Upper lobe of right lung (tissue), 1 donor: ENCODE measurements at regions not wholly inside any gene's neighbourhood (a gene's known extent, or its start where the extent isn't known, plus 50 kb on each side); places are given as distances from the start of the nearest gene placed in this dataset.

Experiments
- ATAC-seq: fragments of 200-7000 bp; cut with Tn5 transposase; one replicate; pipeline ENCODE4 v1.9.1; 2020; ENCODE audit warnings: mild to moderate bottlenecking, moderate library complexity
- DNase-seq: peaks from one replicate; pipeline ENCODE4 v3.0.0-alpha.2; 2020
- H3K27ac ChIP-seq: fragments of 200-600 bp; one replicate; pipeline ENCODE4 v1.8.0; 2022
- H3K27me3 ChIP-seq: fragments of 200-600 bp; one replicate; pipeline ENCODE4 v1.8.0; 2022; ENCODE audit warnings: mild to moderate bottlenecking
- H3K36me3 ChIP-seq: fragments of 200-600 bp; one replicate; pipeline ENCODE4 v1.8.0; 2022
- H3K4me1 ChIP-seq: fragments of 200-600 bp; one replicate; pipeline ENCODE4 v1.8.0; 2022
- H3K4me3 ChIP-seq: fragments of 200-600 bp; one replicate; pipeline ENCODE4 v1.8.0; 2022; ENCODE audit warnings: mild to moderate bottlenecking
- H3K9me3 ChIP-seq: fragments of 200-600 bp; one replicate; pipeline ENCODE4 v1.8.0; 2022
- CTCF ChIP-seq: fragments of 200-600 bp; IDR thresholded peaks from one replicate; pipeline ENCODE4 v1.8.0; 2022; ENCODE audit warnings: antibody characterized with exemption
- intact Hi-C: fragments of 100-400 bp; cut with DNase I; formaldehyde crosslinking; loops from one replicate; pipeline ENCODE4 v1.11.0; 2022
- donor health status: DM: no; HTN: yes; CAD: no; lungs with severe emphysema.

DNA sequence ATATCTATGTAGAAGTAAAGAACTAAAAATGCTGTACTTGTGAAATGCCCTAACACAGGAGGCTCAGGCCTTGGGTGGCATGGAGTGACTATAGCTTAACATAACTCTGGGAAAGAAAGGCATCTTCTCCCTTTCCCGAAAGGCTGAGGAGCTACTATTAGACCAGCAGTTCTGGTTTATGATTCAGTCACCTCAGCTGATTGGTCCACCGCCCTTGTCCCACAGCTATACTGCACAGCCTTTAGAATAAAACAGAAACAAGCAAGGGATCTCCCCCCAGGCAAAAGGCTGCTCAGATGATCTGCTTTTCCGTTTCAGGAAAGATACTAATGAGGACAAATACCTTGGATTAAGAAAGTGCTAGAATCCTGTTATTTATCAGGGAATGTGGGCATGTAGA is 171.3 kb downstream of the SNCA start:
- Histone ChIP-seq H3K4me3 (no peak overlapping the region), H3K36me3 (no peaks in the 10 kb centered on the region)
- ATAC-seq = no peak

GRCh38 chr4:89664521-89664920 is 172.4 kb downstream of the SNCA start:
- Histone ChIP-seq H3K36me3 (no peaks in the 10 kb centered on the region), H3K4me1 (no peaks in the 10 kb centered on the region), H3K27ac (no peak overlapping the region), H3K4me3 (no peak overlapping the region), H3K27me3 (no peaks in the 10 kb centered on the region), H3K9me3 (no peaks in the 10 kb centered on the region)
- DNase-seq (no peak), ATAC-seq (no peak)
- TF ChIP-seq CTCF = no peak
- intact Hi-C loops = no loop called here

More for the DNA sequence above, 171.3 kb downstream of the SNCA start:
- intact Hi-C loops = no loop called here
- Histone ChIP-seq H3K27ac (no peak overlapping the region), H3K4me1 (no peaks in the 10 kb centered on the region), H3K27me3 (no peaks in the 10 kb centered on the region), H3K9me3 (no peaks in the 10 kb centered on the region)
- DNase-seq = no peak
- TF ChIP-seq CTCF = no peak

DNA sequence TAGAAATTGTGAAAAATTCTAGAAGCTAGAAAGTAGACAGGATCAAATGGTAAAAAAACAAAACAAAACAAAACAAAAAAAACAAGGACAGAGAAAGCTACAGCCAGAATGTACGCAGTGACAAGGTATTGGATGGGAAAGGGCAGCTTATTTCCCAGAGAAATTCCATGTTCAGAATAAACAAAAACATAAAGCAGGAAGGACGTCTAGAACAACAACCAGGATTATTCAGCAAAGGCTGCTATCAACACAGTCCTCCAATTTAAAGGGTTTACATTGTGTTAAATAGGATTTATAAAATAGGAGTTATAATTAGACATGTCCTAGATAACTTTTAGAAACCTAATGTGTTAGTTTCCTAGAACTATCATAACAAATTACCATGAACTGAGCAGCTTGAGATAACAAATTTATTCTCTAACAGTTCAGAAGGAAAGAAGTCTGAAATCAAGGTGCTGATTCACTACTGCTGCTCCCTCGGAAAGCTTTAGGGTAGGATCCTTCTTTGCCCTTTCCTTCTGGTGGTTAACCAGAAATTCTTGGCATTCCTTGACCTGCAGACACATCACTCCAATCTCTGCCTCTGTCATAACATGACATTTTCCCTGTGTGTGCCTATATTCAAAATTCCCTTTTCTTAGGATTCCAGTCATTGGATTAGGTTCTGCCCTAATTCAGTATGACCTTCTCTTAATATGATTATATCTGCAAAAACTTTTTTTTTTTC is 175.6 kb downstream of the SNCA start:
- ATAC-seq (no peak), DNase-seq (no peak)
- H3K27me3 ChIP-seq = no peaks in the 10 kb centered on the region
- H3K27ac ChIP-seq = no peak overlapping the region
- no peaks in the 10 kb centered on the region for H3K4me1 ChIP-seq
- no peak for TF ChIP-seq CTCF
- no peaks in the 10 kb centered on the region for H3K9me3 ChIP-seq
- H3K4me3 ChIP-seq = no peak overlapping the region
- intact Hi-C loops = no loop called here
- H3K36me3 ChIP-seq = no peaks in the 10 kb centered on the region

DNA sequence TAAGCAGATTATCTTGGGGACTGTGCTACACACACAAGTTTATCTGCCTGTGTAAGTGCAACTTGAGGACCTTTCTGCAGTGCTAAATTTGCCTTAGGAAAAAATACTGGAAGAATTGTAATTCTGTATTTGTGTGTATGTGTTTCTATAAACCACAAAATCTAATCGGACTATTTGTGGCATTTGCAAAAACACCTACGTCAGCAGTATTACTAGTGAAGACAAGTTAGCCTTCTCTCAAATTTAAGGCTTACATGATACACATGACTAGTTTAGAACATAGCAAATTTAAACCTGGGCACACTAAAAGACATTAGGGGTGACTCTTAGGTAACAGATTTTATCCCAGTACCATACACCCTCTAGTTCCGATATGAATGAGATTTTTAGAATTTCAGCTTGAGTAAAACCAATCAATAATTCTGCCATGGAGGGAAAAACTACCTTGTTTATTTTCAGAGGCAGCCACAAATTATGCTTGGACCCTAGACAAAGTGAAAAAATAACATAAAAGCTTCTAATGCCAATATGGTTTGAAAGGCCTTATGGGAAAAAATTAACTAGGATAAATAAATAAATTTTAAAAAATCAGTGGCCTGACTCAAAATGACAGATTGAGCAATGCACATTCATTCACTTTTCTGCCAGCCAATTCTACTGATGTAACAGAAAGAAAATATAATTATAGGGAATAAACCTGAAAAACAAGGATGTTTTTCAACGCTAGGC is 176.4 kb downstream of the SNCA start:
- Histone ChIP-seq H3K4me3 (no peak overlapping the region), H3K27me3 (no peaks in the 10 kb centered on the region), H3K9me3 (no peaks in the 10 kb centered on the region), H3K36me3 (no peaks in the 10 kb centered on the region), H3K4me1 (no peaks in the 10 kb centered on the region), H3K27ac (no peak overlapping the region)
- ATAC-seq (no peak), DNase-seq (no peak)
- intact Hi-C loops = no loop called here
- TF ChIP-seq CTCF = no peak

GRCh38 chr4:89658701-89659024 is 178.3 kb downstream of the SNCA start:
- no peaks in the 10 kb centered on the region for H3K4me1 ChIP-seq
- intact Hi-C loops = no loop called here
- no peaks in the 10 kb centered on the region for H3K36me3 ChIP-seq
- H3K27ac ChIP-seq = no peak overlapping the region
- DNase-seq = no peak
- no peak for ATAC-seq
- no peaks in the 10 kb centered on the region for H3K9me3 ChIP-seq
- no peak for TF ChIP-seq CTCF
- H3K4me3 ChIP-seq = no peak overlapping the region
- no peaks in the 10 kb centered on the region for H3K27me3 ChIP-seq
